WI38 (cell line): ENCODE measurements at regions not wholly inside any gene's neighbourhood (a gene's known extent, or its start where the extent isn't known, plus 50 kb on each side); places are given as distances from the start of the nearest gene placed in this dataset.

Experiments
- H3K4me3 ChIP-seq: 2 replicates; pipeline ENCODE4 v1.5.1; 2011; ENCODE audit warnings: low read depth, mild to moderate bottlenecking, control low read depth, low read length
- TF ChIP-seq, protein P1 (sequence below): IDR thresholded peaks from 2 replicates; pipeline ENCODE4 v1.5.1; 2012; ENCODE audit warnings: low read depth, mild to moderate bottlenecking, control low read depth, low read length

DNA sequence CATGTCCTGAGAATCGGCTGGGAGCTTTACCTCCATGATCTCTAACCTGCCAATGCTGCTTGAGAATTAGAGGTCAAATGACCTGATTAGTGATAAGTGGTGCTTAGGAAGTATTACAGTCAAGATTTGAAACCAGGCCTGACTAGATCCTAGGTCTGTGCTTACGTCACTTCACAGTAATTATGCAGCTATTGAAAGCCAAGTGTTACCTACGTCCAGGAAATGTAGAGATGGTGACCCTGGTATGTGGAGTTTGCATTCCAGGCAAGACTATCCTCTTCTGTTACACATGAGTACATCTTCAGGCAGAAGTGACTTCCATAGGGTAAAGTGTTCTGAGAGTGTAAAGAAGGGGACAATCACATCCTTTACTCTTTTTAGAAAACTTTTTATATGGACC, 530.4 kb upstream of the TENM4 start:
- no peak overlapping the region for H3K4me3 ChIP-seq
- TF ChIP-seq, protein P1, sequence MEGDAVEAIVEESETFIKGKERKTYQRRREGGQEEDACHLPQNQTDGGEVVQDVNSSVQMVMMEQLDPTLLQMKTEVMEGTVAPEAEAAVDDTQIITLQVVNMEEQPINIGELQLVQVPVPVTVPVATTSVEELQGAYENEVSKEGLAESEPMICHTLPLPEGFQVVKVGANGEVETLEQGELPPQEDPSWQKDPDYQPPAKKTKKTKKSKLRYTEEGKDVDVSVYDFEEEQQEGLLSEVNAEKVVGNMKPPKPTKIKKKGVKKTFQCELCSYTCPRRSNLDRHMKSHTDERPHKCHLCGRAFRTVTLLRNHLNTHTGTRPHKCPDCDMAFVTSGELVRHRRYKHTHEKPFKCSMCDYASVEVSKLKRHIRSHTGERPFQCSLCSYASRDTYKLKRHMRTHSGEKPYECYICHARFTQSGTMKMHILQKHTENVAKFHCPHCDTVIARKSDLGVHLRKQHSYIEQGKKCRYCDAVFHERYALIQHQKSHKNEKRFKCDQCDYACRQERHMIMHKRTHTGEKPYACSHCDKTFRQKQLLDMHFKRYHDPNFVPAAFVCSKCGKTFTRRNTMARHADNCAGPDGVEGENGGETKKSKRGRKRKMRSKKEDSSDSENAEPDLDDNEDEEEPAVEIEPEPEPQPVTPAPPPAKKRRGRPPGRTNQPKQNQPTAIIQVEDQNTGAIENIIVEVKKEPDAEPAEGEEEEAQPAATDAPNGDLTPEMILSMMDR, result no peak

DNA sequence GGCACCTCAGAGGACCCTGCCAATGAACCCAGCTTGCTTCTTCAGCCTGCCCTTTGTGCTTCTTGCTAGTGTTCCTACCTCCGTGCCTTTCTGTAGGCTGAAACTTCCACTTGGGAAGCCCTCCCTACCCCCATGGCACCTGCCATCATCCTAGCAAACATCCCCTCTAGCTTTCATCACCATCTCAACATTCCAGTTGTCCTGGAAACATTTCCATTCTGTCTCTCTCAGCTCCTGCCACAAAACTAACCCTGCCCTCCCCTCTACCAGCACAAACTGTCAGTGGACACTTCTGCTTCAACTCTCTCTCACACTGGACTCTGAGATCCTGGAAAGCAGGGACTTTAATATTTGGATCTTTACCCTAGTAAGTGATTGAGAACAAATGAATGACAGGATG, 525.8 kb upstream of the TENM4 start:
- TF ChIP-seq, protein P1, result no peak
- H3K4me3 ChIP-seq, result no peak overlapping the region

DNA sequence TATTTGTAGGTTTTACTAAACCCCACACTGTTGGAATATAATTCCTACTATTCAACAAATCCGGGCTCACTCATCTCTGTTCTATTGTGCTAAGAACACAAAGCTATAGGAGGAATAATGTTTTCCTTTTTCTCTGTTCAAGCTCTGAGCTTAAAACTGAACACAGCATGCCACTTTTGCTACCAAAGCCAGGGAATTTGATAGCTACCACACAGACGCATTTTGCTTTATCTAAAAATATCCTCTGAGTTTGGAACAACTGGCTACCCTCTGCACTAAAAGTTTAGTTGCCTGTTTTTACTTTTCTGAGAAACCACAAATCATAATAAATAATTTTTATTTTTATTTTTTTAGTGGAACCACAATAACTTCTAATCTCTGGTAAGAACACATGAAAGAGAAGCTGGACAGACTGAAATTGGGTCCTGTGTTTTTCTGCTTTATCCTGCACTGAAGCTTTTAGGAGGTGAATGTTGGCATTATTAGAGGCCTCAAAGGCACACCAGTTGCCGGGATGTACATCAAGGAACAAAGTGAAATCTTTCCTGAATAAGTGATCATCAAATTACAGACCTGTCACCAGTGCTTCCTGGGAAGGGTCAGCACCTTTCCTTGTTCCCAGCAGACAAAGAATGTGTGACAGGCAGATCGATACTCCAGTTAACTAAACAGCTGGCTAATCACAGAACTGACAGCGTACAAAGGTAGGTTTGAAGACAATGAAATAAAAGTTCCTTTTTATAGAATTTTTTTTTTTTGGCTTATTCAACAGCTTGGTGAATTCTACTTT, 523.2 kb upstream of the TENM4 start:
- no peak overlapping the region for H3K4me3 ChIP-seq
- TF ChIP-seq, protein P1, result no peak

DNA sequence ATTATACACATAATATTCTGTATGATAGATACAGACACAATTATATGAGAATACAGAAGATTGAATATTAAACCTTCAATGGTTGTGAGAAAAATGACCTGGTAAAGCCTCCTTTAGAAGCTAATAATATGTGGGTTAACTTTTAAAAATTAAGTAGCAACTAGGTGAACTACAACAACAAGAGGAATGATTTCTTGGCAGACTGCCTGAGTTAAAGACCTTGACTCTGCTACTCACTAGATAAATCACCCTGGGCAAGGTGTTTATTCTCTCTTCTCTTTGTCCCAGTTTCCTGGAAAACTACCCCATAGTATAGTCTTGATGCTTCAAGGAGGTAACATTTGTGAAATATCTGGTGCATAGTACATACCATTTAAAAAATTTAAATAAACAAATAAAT, 519.6 kb upstream of the TENM4 start:
- TF ChIP-seq, protein P1, result no peak
- no peak overlapping the region for H3K4me3 ChIP-seq

DNA sequence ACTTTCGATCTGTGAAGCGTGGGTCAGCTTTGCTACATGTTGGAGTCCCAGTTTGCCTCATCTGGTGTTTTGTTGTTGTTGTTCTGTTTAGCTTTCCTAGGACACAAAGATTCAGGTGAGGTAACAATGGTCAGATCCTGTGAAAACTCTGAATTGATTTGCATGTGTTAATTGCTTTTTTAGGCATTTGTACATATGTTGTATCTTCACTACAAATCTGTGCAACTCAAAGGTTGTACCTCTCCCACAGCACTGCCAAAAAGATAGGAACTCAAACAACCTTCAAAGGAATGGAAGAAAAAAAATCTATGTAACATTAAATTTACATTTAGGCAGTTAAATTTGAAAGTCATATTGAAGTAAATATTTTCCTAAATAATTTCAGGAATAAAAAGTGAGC, 518.5 kb upstream of the TENM4 start:
- TF ChIP-seq, protein P1, result no peak
- no peak overlapping the region for H3K4me3 ChIP-seq

DNA sequence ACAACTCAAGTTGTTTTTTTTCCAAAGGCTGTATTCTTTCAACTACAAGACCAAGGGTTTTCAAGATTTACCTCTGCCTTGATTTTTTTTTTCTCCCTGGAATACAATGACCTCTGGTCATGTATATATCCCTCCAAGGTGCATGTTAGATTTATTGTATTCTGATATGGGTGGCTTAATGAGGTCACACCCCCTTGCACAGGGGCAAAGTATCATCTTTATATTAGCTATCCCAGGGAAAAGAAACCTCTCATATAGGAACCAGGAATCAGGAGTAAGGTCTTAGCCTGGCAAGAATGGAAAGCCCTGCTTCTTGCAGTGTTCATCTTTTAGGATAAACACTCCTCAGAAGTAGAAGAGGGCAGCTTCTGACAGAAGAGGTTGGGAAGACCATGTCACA, 516.9 kb upstream of the TENM4 start:
- no peak overlapping the region for H3K4me3 ChIP-seq
- TF ChIP-seq, protein P1, result no peak

DNA sequence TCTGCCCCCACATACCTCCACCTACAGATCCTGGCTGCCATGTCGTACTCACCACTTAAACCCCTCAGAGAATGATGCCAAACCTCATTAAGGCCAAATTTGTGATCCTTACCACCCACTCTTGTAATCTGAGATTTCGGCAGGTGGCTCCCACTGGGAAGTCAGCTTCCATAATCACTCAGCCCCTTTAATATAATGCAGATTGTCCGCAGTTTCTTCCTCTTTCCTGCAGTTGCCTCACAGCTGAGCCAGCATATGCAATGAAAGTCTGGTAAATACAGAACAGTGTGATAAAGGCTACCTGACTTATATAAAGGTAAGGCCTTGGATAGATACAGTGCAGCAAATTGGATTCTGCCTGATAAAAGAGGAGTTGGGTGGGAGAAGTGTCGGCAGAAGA, 515.2 kb upstream of the TENM4 start:
- TF ChIP-seq, protein P1, result no peak
- no peak overlapping the region for H3K4me3 ChIP-seq
